GM12878 (cell line): ENCODE measurements at regions not wholly inside any gene's neighbourhood (a gene's known extent, or its start where the extent isn't known, plus 50 kb on each side); places are given as distances from the start of the nearest gene placed in this dataset.

ENCODE experiments used
- EP300 ChIP-seq, 2 experiments: fragments of 150-350 bp in 1 of 2; IDR thresholded peaks; 2 replicates each; pipeline ENCODE4 v1.6.1; 2011 to 2012; ENCODE audit warnings: low read depth in 2 of 2, low read length in 2 of 2, borderline replicate concordance in 1 of 2, improper control_type of control experiment in 1 of 2, inconsistent platforms in 1 of 2; ENCODE audit not compliant: control insufficient read depth in 1 of 2
- EZH2 ChIP-seq: IDR thresholded peaks from 2 replicates; pipeline ENCODE4 v1.6.1; 2012; ENCODE audit warnings: low read depth, mild to moderate bottlenecking, control low read depth, inconsistent platforms, low read length, borderline replicate concordance; ENCODE audit not compliant: control insufficient read depth
- HDAC2 ChIP-seq: fragments of 200-600 bp; sonication (generic); IDR thresholded peaks from 2 replicates; pipeline ENCODE4 v1.6.1; 2017
- KAT2A ChIP-seq: conservative IDR thresholded peaks from 2 replicates; pipeline ENCODE4 v1.6.1; 2011; ENCODE audit warnings: low read depth, low read length; ENCODE audit not compliant: control insufficient read depth
- NFIC ChIP-seq: IDR thresholded peaks from 2 replicates; pipeline ENCODE4 v1.6.1; 2012; ENCODE audit warnings: low read depth, mild to moderate bottlenecking, inconsistent platforms, low read length, moderate library complexity
- POLR2A ChIP-seq: IDR thresholded peaks from 2 replicates; pipeline ENCODE4 v1.6.1; 2011; ENCODE audit warnings: low read depth, mild to moderate bottlenecking, low read length
- TF ChIP-seq, protein P1 (sequence below): IDR thresholded peaks from 2 replicates; pipeline ENCODE4 v1.6.1; 2011; ENCODE audit warnings: low read depth, low read length, improper control_type of control experiment, borderline replicate concordance

DNA sequence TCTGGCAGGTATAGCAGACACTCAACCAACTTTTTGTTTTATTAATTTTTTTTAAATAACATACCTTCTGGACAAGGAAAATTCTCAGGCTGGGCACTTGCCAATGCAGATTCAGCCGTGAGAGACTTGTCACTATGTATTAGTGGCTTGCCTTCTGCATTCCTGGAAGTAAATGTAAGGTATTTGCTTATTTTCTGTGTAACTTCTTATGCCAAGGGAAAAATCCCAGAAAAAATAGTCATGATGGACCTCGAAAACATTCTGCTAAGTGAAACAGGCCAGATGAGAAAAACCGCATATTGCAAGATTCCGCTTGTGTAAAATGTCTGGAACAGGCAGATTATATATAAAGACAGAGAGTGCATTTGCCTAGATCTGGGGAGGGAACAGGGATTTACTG lies 260.3 kb upstream of the DAPK1 start:
- no peak for TF ChIP-seq KAT2A
- TF ChIP-seq, protein P1, sequence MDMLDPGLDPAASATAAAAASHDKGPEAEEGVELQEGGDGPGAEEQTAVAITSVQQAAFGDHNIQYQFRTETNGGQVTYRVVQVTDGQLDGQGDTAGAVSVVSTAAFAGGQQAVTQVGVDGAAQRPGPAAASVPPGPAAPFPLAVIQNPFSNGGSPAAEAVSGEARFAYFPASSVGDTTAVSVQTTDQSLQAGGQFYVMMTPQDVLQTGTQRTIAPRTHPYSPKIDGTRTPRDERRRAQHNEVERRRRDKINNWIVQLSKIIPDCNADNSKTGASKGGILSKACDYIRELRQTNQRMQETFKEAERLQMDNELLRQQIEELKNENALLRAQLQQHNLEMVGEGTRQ: no peak
- TF ChIP-seq EZH2: no peak
- TF ChIP-seq NFIC: no peak
- no peak for TF ChIP-seq HDAC2
- TF ChIP-seq POLR2A: no peak
- no peak for TF ChIP-seq EP300 (IDR thresholded peaks at IDR 0.05; ENCODE audit: borderline replicate concordance in 1 of 2, control insufficient read depth in 1 of 2, low read depth in 2 of 2, low read length in 2 of 2)
